ENCODE measurements at regions not wholly inside any gene's neighbourhood (a gene's known extent, or its start where the extent isn't known, plus 50 kb on each side); places are given as distances from the start of the nearest gene placed in this dataset.

GRCh38 chr18:51655327-51655698 lies 457.8 kb upstream of the MEX3C start:
- TF ChIP-seq CTCF (IDR thresholded peaks at IDR 0.05; ENCODE audit: low read depth, low read length) (no peak), EZH2phosphoT487 (IDR thresholded peaks at IDR 0.05; ENCODE audit: low read depth) (no peak)
